ENCODE measurements at regions not wholly inside any gene's neighbourhood (a gene's known extent, or its start where the extent isn't known, plus 50 kb on each side); places are given as distances from the start of the nearest gene placed in this dataset.

GRCh38 chr1:59172693-59173092, 124.2 kb upstream of the FGGY start:
- H3K27ac Mint-ChIP-seq (ENCODE audit: low read depth, unreplicated experiment), result no peak overlapping the region
- POLR2A ChIA-PET, result no interaction called here
- no TSS peak for BruUV-seq (replicated peaks)

DNA sequence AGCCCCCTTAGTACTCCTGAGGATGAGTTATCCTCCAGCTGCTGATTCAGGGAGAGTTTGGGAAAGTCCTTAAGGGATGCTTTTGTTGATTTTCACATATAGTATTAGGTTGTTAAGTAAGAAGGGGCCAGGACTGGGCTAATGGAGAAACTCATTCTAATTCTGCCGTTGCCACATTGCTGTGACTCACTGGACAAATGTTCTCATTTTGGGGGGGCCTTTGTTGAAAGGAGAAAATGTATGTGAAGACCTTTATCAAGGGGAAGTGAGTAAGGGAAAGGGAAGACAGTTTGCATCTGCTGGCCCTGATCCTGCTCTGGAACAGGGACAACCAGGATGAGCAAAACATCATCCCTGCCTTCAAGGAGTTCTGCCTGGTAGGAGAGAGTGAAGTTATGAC, 123.2 kb upstream of the FGGY start:
- TF ChIP-seq, protein P1, sequence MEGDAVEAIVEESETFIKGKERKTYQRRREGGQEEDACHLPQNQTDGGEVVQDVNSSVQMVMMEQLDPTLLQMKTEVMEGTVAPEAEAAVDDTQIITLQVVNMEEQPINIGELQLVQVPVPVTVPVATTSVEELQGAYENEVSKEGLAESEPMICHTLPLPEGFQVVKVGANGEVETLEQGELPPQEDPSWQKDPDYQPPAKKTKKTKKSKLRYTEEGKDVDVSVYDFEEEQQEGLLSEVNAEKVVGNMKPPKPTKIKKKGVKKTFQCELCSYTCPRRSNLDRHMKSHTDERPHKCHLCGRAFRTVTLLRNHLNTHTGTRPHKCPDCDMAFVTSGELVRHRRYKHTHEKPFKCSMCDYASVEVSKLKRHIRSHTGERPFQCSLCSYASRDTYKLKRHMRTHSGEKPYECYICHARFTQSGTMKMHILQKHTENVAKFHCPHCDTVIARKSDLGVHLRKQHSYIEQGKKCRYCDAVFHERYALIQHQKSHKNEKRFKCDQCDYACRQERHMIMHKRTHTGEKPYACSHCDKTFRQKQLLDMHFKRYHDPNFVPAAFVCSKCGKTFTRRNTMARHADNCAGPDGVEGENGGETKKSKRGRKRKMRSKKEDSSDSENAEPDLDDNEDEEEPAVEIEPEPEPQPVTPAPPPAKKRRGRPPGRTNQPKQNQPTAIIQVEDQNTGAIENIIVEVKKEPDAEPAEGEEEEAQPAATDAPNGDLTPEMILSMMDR (IDR thresholded peaks at IDR 0.05; ENCODE audit: unreplicated experiment), result no peak
- Mint-ChIP-seq H3K27me3 (ENCODE audit: insufficient read depth, unreplicated experiment) (no peaks in the 10 kb centered on the region), H3K9me3 (ENCODE audit: unreplicated experiment) (peaks cover 8% of the 10 kb centered on the region), H3K27ac (ENCODE audit: low read depth, unreplicated experiment) (peak overlapping the region; percentile 63), H3K4me1 (ENCODE audit: insufficient read depth, unreplicated experiment) (peaks cover 14% of the 10 kb centered on the region), H3K36me3 (ENCODE audit: insufficient read depth, unreplicated experiment) (no peaks in the 10 kb centered on the region), H3K4me3 (ENCODE audit: unreplicated experiment) (no peak overlapping the region)
- POLR2A ChIA-PET, result no interaction called here
- intact Hi-C loops (cut with micrococcal nuclease), result no loop called here
- CTCF ChIA-PET, result no interaction called here
- BruUV-seq (replicated peaks), result no TSS peak
- peak; percentile 63 for DNase-seq (ENCODE audit: unreplicated experiment)

More at GRCh38 chr1:59172693-59173092, 124.2 kb upstream of the FGGY start:
- H3K4me3 Mint-ChIP-seq (ENCODE audit: unreplicated experiment), result no peak overlapping the region
- intact Hi-C loops (cut with micrococcal nuclease), result no loop called here
- no peaks in the 10 kb centered on the region for H3K36me3 Mint-ChIP-seq (ENCODE audit: insufficient read depth, unreplicated experiment)
- TF ChIP-seq, protein P1 (IDR thresholded peaks at IDR 0.05; ENCODE audit: unreplicated experiment), result no peak
- DNase-seq (ENCODE audit: unreplicated experiment), result no peak
- H3K9me3 Mint-ChIP-seq (ENCODE audit: unreplicated experiment), result peaks cover 7% of the 10 kb centered on the region
- H3K4me1 Mint-ChIP-seq (ENCODE audit: insufficient read depth, unreplicated experiment), result peaks cover 13% of the 10 kb centered on the region
- CTCF ChIA-PET, result no interaction called here
- H3K27me3 Mint-ChIP-seq (ENCODE audit: insufficient read depth, unreplicated experiment), result no peaks in the 10 kb centered on the region

DNA sequence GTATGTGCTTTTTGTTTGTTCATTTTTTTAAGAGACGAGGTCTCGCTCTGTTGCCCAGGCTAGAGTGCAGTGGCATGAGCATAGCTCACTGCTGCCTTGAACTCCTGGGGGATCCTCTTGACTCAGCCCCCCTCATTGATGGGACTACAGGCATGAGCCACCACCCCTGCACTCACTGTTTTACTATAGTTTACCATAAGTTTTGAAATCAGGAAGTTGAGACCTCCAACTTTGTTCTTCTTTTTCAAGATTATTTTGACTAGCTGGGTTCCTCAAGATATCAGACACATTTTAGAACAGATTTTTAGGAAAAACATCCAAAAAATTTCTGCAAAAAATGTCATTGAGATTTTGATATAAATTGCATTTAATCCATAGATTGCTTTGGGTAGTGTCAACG, 120.4 kb upstream of the FGGY start:
- no peak for DNase-seq (ENCODE audit: unreplicated experiment)
- no TSS peak for BruUV-seq (replicated peaks)
- Mint-ChIP-seq H3K9me3 (ENCODE audit: unreplicated experiment) (peaks cover 8% of the 10 kb centered on the region), H3K4me3 (ENCODE audit: unreplicated experiment) (no peak overlapping the region), H3K4me1 (ENCODE audit: insufficient read depth, unreplicated experiment) (peaks cover 14% of the 10 kb centered on the region), H3K27ac (ENCODE audit: low read depth, unreplicated experiment) (no peak overlapping the region), H3K36me3 (ENCODE audit: insufficient read depth, unreplicated experiment) (no peaks in the 10 kb centered on the region), H3K27me3 (ENCODE audit: insufficient read depth, unreplicated experiment) (no peaks in the 10 kb centered on the region)
- ChIA-PET POLR2A (no interaction called here), CTCF (interaction anchor here (0.7 kb wide), 1 partner anchor 12 kb away, joined by 3 read pairs; no protein-coding TSS in a partner anchor)
- TF ChIP-seq, protein P1 (IDR thresholded peaks at IDR 0.05; ENCODE audit: unreplicated experiment), result no peak
- intact Hi-C loops (cut with micrococcal nuclease), result no loop called here

GRCh38 chr1:59177756-59178155, 119.1 kb upstream of the FGGY start:
- no peaks in the 10 kb centered on the region for H3K27me3 Mint-ChIP-seq (ENCODE audit: insufficient read depth, unreplicated experiment)
- H3K4me1 Mint-ChIP-seq (ENCODE audit: insufficient read depth, unreplicated experiment), result peaks cover 14% of the 10 kb centered on the region
- H3K4me3 Mint-ChIP-seq (ENCODE audit: unreplicated experiment), result no peak overlapping the region
- ChIA-PET CTCF (interaction anchor here (0.6 kb wide), 1 partner anchor 23 kb away, joined by 3 read pairs; no protein-coding TSS in a partner anchor), POLR2A (interaction anchor here (0.6 kb wide), 1 partner anchor 35 kb away, joined by 3 read pairs; no protein-coding TSS in a partner anchor)
- H3K9me3 Mint-ChIP-seq (ENCODE audit: unreplicated experiment), result peaks cover 8% of the 10 kb centered on the region
- H3K36me3 Mint-ChIP-seq (ENCODE audit: insufficient read depth, unreplicated experiment), result no peaks in the 10 kb centered on the region
- TF ChIP-seq, protein P1 (IDR thresholded peaks at IDR 0.05; ENCODE audit: unreplicated experiment), result no peak
- H3K27ac Mint-ChIP-seq (ENCODE audit: low read depth, unreplicated experiment), result no peak overlapping the region
- no TSS peak for BruUV-seq (replicated peaks)
- DNase-seq (ENCODE audit: unreplicated experiment), result no peak
- intact Hi-C loops (cut with micrococcal nuclease), result no loop called here
